Endometrium (tissue), 2 donors: ENCODE measurements at regions not wholly inside any gene's neighbourhood (a gene's known extent, or its start where the extent isn't known, plus 50 kb on each side); places are given as distances from the start of the nearest gene placed in this dataset.

Source experiments
- FAIRE-seq: peaks from 2 replicates; lab custom pipeline; 2012; peaks lifted over from hg19 to GRCh38; lab: Jason Lieb, UNC
- donor health status: control.
- donor health status: control.

DNA sequence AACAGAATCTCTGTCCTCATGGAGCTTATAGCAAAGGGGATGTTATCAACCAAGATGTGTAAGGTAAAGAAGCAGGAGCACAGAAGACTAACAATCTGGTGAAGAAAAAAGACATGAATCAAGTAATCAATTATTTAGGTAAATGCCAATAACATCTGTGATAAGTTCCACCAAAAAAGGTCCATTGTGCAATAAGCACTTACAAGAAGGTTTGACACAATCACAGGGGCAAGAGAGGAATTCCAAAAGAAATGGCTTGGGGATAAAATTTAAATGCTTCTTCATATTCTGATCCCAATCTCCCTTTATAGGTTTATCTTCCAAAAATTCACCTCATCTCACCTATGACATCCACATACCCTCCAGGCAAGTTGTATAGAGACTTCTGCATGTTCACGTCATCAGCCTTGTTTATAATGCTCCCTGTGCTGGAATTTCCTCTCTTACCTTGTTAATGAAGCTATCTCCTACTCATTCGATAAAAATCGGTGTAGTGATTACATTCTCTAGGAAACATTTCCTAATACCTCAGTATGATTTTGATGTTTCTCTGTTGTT is 53.6 kb upstream of the DPT start:
- FAIRE-seq, result no peak

DNA sequence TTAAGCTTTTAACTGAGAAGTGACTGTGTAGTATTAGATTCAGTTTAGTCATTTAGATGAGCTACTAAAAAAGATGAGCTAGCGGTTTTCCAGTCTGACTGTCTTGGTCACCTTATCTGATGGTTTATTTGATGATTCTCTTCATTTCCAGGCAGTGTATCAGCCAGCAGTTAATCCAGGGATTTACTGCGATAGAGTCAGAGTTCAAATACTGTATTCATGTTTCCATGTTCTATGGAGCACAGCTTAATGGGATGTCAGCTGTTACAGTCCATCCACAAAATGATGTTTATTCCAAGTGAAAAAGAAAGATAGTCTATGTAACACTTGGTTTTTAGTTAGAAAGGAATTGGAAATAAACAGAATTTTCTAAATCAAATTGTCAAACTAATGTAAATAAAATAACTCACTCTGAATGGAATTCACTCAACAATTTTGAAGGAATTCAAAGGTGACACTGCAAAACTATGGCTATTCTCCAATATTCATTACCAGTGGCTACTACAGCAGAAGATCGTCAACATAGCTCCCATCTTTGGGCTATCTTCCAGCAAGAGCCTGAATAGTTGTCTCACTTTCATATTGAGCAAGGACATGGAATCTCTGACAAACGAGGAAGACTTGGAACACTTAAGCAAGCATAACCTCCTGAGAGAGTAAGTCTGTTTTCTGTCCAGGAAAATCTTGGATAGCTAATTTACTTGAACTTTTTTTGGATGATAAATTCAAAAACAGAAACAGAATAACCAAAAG is 54.6 kb upstream of the DPT start:
- no peak for FAIRE-seq

- no peak for FAIRE-seq
These were observed 57.7 kb upstream of the DPT start for GRCh38 chr1:168786476-168787330.

DNA sequence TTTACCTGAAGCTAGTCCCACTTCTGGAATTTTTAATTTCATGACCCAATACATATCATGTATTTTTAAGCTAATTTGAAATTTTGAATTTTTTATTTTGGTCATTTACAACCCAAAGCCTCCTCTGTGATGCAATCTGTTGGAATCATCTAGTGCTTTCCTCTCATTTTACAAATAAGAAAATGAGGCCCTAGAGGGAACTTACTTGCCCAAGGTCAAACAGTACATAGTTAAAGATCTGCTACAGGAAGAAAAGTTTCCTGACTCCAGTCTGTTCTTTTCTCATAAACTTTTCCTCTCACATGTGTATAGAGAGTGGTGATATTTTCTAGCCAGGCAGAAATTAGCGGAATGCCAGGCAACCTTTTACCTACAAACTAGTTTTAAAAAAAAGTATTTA is 59.3 kb upstream of the DPT start:
- FAIRE-seq, result no peak

DNA sequence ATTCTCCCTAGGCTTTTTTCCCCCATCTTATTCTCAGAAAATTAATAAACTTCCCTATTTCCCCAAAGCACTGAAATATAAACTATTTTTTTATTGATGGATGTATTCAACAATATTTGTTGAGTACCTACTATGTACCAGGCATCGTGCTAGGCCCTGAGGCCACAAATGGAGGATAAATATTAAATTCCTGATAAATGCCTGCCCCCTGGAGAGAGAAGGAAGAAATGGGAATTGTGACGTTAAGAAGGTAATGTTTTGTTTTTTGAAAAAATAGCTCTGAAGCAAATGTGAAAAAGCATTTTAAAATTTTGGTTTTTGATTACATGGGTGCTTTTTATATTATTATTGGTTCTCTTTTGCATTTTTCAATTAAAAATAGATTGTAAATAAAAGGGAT is 60.5 kb upstream of the DPT start:
- no peak for FAIRE-seq

GRCh38 chr1:168792142-168792541 is 63.1 kb upstream of the DPT start:
- FAIRE-seq, result no peak

DNA sequence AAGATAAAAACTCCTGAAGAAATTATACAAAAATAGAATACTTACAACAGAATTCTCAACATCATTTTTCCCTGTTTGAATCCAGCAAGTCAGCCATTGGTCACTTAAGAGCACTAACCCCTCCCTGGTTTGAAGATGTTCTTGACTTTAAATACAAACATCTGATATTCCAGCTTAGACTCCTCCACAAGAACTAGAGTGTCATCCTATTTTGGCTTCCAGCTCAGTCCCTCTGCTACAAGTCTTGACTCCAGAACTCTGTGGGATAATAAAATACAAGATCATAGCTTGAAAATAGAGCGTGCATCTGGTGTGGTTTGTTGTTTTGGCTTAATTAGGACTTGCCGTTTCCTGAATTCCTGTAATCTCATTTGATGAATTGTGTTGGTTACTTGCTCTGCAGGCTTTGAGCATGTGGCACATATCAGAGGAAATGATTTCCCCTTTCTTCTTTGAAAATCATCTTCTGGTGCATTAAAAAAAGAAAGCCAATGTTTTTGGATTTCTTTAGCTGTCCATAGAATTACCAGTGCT is 63.7 kb upstream of the DPT start:
- FAIRE-seq, result peak; percentile 18

DNA sequence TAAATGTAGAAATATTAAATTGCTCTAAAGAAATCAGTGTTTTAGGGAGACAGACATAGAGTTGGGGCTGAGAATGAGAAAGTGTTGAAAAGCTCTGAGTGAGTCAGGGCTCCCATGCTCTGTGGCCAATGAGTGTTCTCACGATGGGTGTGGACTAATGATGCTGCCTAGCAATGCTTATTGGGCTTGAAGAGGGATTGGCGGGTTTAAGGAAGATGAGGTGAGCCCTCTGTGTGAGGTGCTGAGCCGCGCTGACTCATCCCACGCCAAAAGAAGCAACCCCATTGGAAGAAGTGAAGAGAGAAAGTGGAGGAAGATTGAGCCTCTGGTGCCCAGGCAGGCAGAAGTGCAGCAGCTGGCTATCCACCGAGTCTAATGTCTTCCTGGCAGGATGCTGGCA is 65.1 kb upstream of the DPT start:
- no peak for FAIRE-seq

GRCh38 chr1:168795681-168796080 is 66.7 kb upstream of the DPT start:
- no peak for FAIRE-seq

GRCh38 chr1:168799927-168800605 is 71.1 kb upstream of the DPT start:
- FAIRE-seq, result no peak

DNA sequence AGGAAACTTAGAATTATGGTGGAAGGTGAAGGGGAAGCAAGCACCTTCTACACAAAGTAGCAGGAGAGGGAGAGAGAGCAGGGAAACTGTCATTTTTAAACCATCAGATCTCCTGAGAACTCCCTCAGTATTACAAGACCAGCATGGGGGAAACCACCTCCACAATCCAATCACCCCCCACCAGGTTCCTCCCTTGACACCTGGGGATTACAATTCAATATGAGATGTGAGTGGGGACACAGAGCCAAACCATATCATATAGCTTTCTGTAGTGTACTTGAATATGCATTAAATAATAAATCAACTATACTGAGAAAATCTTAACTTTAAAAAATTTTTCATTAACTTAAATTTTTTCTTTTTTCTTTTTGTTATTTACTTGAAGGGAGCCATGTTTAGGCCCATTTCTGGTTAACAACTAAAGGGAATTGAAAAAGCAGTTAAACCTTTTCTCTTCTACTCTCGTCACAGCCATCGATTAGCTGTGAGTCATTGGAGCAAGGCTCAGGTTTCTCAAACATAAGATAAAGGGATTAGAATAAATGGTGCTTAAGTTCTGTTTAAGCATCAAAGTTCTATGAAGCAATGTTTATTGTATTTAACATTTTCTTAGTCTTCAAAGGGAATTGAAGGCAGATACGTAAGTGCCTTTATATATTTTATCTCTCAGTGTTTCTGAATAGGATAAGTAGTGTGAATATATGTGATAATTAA is 72.2 kb upstream of the DPT start:
- FAIRE-seq, result peak; percentile 4

GRCh38 chr1:168803806-168804510 is 75.0 kb upstream of the DPT start:
- FAIRE-seq, result no peak

DNA sequence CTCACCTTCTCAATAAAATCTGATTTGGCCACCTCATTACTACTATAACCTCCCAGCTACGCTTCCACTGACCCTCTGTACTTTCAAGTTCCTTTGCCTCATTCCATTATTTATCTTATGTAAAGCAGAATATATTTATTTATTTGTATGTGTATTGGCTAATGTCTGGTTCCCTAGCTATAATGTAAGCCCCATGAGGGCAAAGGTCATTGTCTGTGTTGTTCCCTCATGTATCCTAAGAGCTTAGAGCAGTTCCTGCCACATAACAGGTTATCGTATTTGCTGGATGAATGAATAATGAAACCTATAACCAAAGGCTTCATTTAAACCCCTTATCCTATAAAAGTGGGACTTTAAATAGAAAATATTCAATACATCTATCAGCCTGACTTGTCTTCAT is 77.9 kb upstream of the DPT start:
- FAIRE-seq, result no peak

DNA sequence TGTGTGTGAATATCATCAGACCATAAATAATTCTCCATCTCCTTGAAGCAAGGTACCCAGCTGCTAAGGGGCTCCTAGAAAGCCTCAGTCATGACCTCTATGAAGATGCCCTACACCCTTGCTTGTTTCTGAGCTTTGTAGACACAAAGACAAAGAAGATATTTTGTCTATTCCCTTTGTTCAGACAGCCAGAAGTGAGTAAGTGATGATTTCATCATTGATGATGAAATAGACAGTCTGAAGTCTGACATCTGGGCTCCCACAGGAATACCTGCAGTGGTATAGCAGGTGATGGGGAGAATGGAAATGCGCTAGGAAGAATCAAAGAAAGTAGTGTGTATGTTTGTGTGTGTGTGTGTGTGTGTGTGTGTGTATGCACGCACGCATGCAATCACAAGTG is 82.2 kb upstream of the DPT start:
- no peak for FAIRE-seq

- no peak for FAIRE-seq
These were observed 90.7 kb upstream of the DPT start for GRCh38 chr1:168819668-168820067.

GRCh38 chr1:168821434-168821833 is 92.4 kb upstream of the DPT start:
- no peak for FAIRE-seq

DNA sequence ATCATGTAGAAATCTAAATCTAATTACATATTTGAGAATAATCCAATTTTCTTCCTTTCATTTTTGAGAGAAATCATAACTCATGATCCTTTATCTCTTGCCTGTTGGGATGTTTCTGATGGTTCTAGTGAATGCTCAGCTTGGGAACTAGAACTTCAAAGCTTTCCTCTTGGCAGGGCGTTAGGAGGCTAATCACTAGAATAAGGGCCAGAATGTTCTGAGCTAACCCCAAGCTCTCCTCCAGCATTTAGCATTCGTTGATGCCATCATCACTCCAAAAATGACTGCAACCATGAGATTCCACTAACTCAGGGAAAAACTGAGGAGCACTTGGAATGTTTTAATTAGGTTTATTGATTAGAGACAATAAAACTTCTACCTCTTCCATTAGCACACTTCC is 93.9 kb upstream of the DPT start:
- no peak for FAIRE-seq

- no peak for FAIRE-seq
These were observed 95.0 kb upstream of the DPT start for GRCh38 chr1:168823988-168824387.

GRCh38 chr1:168824418-168825065 is 95.5 kb upstream of the DPT start:
- FAIRE-seq, result no peak

- no peak for FAIRE-seq
These were observed 96.1 kb upstream of the DPT start for GRCh38 chr1:168825129-168825528.

- no peak for FAIRE-seq
These were observed 96.8 kb upstream of the DPT start for GRCh38 chr1:168825820-168826219.
